Duodenal mucosa (tissue), 2 donors: ENCODE measurements at regions not wholly inside any gene's neighbourhood (a gene's known extent, or its start where the extent isn't known, plus 50 kb on each side); places are given as distances from the start of the nearest gene placed in this dataset.
"Not testable (repeated sequence)": the region's sequence is repeated elsewhere in the genome, so short reads cannot be mapped to it uniquely, and the experiment has no call there.

Source experiments
- H3K27ac ChIP-seq: one replicate; pipeline ENCODE4 v1.7.0; 2013; ENCODE audit warnings: low read depth, low read length
- H3K27me3 ChIP-seq, 2 donors: one replicate each; pipeline ENCODE4 v1.7.0; 2013; ENCODE audit warnings: low read length in 2 of 2, control low read depth in 1 of 2; ENCODE audit not compliant: insufficient read depth in 2 of 2, control insufficient read depth in 1 of 2
- H3K36me3 ChIP-seq, 2 donors: one replicate each; pipeline ENCODE4 v1.7.0; 2013; ENCODE audit warnings: low read length in 2 of 2, control low read depth in 1 of 2; ENCODE audit not compliant: insufficient read depth in 2 of 2, control insufficient read depth in 1 of 2
- H3K4me1 ChIP-seq, 2 donors: one replicate each; pipeline ENCODE4 v1.7.0; 2013; ENCODE audit warnings: low read length in 2 of 2, control low read depth in 1 of 2; ENCODE audit not compliant: insufficient read depth in 2 of 2, control insufficient read depth in 1 of 2
- H3K4me3 ChIP-seq, 2 donors: one replicate each; pipeline ENCODE4 v1.7.0; 2013; ENCODE audit warnings: low read length in 2 of 2, low read depth in 1 of 2
- H3K9ac ChIP-seq, 2 donors: one replicate each; pipeline ENCODE4 v1.7.0; 2013; ENCODE audit warnings: low read length in 2 of 2, low read depth in 1 of 2
- H3K9me3 ChIP-seq, 2 donors: one replicate each; pipeline ENCODE4 v1.7.0; 2013; ENCODE audit warnings: low read length in 2 of 2, control low read depth in 1 of 2; ENCODE audit not compliant: control insufficient read depth in 1 of 2

DNA sequence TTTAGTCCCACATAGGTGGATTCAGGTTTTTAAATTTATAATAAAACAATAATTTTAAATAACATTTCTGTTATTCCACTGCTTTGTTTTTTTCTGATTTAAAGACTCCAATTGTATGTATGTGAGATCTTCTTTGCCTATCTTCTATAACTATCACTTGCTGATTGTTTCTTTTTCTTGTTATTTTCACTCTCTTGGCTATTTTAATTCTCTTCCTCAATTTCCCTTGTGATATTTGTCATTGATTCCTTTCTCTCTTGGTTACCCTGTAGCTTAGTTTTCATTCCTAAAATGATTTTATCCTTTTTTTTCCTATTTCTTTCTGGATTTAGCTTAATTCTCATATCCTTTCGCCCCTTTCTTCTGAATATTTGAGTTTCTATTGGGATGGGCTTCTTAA lies 227.3 kb upstream of the TENT5A start:
- no peak overlapping the region for H3K9ac ChIP-seq
- no peak overlapping the region for H3K27ac ChIP-seq
- no peaks in the 10 kb centered on the region for H3K9me3 ChIP-seq
- H3K27me3 ChIP-seq: no peaks in the 10 kb centered on the region
- no peaks in the 10 kb centered on the region for H3K36me3 ChIP-seq
- H3K4me1 ChIP-seq: no peaks in the 10 kb centered on the region
- no peak overlapping the region for H3K4me3 ChIP-seq

DNA sequence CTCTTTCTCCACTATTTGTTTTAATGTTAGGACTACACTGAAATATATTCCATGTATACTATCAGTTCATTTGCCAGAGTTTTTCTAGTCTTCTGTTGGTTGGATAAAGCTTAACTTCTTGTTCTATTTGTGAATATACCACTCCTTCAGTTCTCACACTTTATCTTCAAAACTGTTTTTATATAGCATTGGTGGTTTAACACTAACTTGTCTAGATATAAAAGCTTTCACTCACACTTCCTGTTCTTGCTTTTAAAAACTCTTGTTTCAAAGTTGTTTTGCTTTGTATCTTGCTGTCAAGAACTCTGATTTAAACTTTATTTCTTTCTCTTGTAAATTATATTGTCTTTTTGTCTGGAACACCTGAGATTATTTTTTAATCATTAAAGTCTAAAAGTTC lies 226.8 kb upstream of the TENT5A start:
- Histone ChIP-seq H3K9ac (no peak overlapping the region), H3K27ac (no peak overlapping the region), H3K36me3 (no peaks in the 10 kb centered on the region), H3K9me3 (no peaks in the 10 kb centered on the region), H3K4me1 (no peaks in the 10 kb centered on the region), H3K4me3 (no peak overlapping the region), H3K27me3 (no peaks in the 10 kb centered on the region)

DNA sequence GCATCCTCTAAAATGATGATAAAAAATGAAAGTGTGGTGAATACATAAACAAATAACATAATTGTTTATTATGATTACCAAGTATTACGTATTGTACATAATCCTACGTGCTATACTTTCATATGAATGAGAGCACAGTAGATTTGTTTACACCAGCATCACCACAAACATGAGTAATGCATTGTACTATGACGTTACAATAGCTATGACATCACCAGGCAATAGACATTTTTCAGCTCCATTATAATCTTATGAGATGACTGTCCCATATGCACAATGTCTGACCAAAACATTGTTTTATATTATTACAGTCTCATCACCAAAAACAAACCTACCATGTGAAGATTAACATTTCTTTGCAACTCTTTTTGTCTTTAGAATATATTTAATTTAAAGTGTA lies 225.7 kb upstream of the TENT5A start:
- Histone ChIP-seq H3K9ac (no peak overlapping the region), H3K4me3 (no peak overlapping the region), H3K27me3 (no peaks in the 10 kb centered on the region), H3K9me3 (no peaks in the 10 kb centered on the region), H3K36me3 (no peaks in the 10 kb centered on the region), H3K4me1 (no peaks in the 10 kb centered on the region), H3K27ac (no peak overlapping the region)

DNA sequence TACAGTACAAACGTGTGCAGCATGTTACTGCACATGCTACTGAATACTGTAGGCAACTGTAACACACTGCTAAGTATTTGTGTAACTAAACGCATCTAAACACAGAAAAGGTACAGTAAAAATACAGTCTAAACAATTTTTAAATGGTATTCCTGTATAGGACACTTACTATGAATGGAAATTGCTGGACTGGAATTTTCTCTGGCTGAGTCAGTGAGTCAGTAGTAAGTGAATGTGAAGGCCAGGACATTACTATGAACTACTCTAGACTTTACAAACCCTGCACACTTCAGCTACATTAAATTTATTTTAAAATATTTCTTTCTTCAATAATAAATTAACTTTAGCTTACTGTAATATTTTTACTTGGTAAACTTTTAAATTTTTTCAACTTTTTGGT lies 225.0 kb upstream of the TENT5A start:
- no peaks in the 10 kb centered on the region for H3K4me1 ChIP-seq
- no peaks in the 10 kb centered on the region for H3K27me3 ChIP-seq
- no peak overlapping the region for H3K4me3 ChIP-seq
- H3K9ac ChIP-seq: no peak overlapping the region
- H3K27ac ChIP-seq: no peak overlapping the region
- no peaks in the 10 kb centered on the region for H3K36me3 ChIP-seq
- no peaks in the 10 kb centered on the region for H3K9me3 ChIP-seq

DNA sequence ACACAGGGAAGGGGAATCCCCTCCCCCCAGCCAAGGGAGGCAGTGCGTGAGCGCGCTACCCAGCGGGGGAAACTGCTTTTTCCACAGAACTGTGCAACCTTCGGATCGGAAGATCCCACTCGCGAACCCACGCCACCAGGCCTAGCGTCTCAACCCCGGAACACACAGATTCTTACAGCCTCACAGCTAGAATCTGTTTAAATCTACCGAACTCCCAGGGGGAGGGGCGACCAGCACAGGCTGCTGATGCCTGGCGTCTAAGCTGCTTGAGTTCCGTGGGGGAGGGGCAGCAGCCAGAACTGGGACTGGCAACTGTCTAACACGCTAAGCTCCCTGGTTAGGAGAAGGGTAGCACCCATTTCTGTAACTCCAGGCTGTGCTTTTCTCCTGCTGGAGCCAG lies 217.3 kb upstream of the TENT5A start:
- no peaks in the 10 kb centered on the region for H3K36me3 ChIP-seq
- H3K9ac ChIP-seq: no peak overlapping the region
- H3K9me3 ChIP-seq: no peaks in the 10 kb centered on the region
- H3K27ac ChIP-seq: no peak overlapping the region
- no peaks in the 10 kb centered on the region for H3K27me3 ChIP-seq
- H3K4me3 ChIP-seq: no peak overlapping the region
- no peaks in the 10 kb centered on the region for H3K4me1 ChIP-seq

DNA sequence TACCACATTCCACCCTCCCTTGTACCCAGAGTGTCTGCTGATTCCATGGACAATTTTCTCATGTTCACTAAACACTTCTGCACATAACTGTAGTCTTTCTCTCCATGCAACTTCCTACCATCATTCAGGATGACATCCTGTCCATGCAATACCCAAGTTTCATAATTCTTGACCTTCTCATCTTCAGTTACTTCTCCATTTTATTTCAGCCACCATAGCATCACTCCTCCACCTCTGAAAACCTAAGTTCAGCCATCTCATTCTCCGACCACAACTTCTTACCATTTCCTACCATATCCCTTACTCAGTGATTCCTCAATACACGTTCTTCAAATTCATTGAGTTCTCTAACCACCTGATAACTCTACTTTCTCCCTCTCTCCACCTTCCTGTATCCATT lies 216.5 kb upstream of the TENT5A start:
- H3K9me3 ChIP-seq: no peaks in the 10 kb centered on the region
- no peaks in the 10 kb centered on the region for H3K27me3 ChIP-seq
- no peak overlapping the region for H3K27ac ChIP-seq
- H3K4me3 ChIP-seq: no peak overlapping the region
- no peak overlapping the region for H3K9ac ChIP-seq
- no peaks in the 10 kb centered on the region for H3K36me3 ChIP-seq
- no peaks in the 10 kb centered on the region for H3K4me1 ChIP-seq

DNA sequence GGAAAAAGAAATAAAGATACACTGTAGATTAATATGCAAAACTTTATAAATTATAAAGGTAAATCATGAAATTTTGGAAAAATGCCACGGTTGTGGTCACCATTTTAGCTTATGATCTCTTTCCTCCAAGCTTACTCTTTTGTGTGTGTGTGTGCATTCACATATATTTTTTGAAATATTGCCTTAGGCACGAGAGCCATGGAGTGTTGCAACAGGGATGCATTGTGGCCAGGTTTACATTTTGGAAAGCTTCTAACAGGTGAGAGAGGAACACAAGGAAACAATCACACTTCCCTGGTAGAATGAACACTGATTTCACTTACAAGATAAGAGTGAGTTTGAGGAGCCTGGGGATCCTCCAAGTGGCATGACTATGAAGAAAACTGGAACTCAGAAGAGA lies 214.5 kb upstream of the TENT5A start:
- H3K27ac ChIP-seq: no peak overlapping the region
- no peaks in the 10 kb centered on the region for H3K4me1 ChIP-seq
- no peaks in the 10 kb centered on the region for H3K27me3 ChIP-seq
- H3K36me3 ChIP-seq: no peaks in the 10 kb centered on the region
- no peak overlapping the region for H3K4me3 ChIP-seq
- H3K9ac ChIP-seq: no peak overlapping the region
- no peaks in the 10 kb centered on the region for H3K9me3 ChIP-seq

DNA sequence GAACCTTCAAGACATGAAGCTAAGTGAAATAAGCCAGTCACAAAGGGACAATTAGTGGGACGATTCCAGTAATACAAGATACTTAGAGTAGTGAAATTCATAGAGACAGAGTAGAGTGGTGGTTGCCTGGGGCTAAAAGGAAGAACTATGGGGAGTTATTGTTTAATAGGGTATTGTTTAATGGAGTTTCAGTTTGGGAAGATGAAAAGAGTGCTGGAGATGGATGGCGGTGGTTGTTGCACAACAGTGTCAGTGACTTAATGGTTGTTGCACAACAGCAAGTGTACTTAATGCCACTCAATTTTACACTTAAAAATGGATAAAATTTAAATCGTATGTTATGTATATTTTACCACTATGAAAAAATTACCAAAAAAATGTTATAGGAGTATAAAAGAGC lies 209.7 kb upstream of the TENT5A start:
- Histone ChIP-seq H3K9me3 (no peaks in the 10 kb centered on the region), H3K36me3 (no peaks in the 10 kb centered on the region), H3K4me3 (no peak overlapping the region), H3K27ac (no peak overlapping the region), H3K9ac (no peak overlapping the region), H3K4me1 (no peaks in the 10 kb centered on the region), H3K27me3 (no peaks in the 10 kb centered on the region)

DNA sequence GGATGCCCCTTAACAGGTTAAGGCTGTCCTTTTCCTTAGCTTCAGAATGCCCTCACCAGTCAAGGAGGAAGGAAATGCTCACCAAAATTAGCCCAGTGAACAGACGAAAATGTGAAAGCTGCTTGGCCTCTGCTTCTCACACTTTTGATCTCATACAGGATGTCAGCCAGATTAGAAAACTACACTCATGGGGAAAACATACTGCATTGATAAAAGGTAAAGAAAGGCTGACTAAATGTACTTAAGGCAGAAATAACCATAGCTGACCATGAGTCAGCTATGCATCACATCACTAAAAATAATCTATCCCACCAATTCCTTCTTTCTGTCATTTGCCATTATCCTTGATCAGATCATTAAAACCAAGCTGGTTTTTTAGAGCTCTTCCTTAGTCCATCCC lies 198.4 kb upstream of the TENT5A start:
- Histone ChIP-seq H3K9ac (no peak overlapping the region), H3K27ac (no peak overlapping the region), H3K4me1 (no peaks in the 10 kb centered on the region), H3K27me3 (no peaks in the 10 kb centered on the region), H3K4me3 (no peak overlapping the region), H3K36me3 (no peaks in the 10 kb centered on the region), H3K9me3 (no peaks in the 10 kb centered on the region)

DNA sequence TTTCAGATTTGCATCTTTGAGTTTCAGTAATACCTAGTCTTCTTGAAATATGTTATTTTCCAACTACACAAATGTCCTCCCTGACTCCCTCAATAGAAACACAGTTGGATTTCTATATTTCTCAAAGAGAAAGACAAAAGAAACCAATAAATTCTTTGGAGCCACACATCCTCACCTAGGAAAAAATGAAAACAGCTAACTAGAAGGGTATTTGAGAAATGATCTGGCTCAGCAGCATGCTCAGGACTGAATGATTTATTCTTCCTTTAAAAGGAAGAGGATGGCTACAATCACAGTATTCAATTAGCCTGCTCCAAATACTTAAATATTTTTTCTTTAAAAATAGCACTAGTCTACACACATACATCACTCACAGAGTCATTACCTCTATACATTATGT lies 196.4 kb upstream of the TENT5A start:
- no peaks in the 10 kb centered on the region for H3K36me3 ChIP-seq
- H3K9me3 ChIP-seq: no peaks in the 10 kb centered on the region
- no peak overlapping the region for H3K9ac ChIP-seq
- H3K27ac ChIP-seq: no peak overlapping the region
- no peak overlapping the region for H3K4me3 ChIP-seq
- no peaks in the 10 kb centered on the region for H3K4me1 ChIP-seq
- H3K27me3 ChIP-seq: no peaks in the 10 kb centered on the region

DNA sequence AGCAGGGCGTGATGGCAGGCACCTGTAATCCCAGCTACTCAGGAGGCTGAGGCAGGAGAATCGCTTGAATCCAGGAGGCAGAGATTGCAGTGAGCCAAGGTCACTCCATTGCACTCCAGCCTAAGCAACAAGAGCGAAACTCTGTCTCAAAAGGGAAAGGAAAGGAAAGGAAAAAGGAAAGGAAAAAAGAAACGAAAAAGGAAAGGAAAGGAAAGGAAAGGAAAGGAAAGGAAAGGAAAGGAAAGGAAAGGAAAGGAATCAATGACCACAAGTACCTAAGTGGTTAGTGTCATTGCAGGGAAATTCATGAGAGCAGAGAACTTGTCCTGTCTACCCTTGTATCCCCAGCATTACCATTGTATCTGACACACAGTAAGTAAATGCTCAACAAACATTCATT lies 195.7 kb upstream of the TENT5A start:
- H3K36me3 ChIP-seq, H3K4me3 ChIP-seq, H3K4me1 ChIP-seq, H3K27ac ChIP-seq, H3K27me3 ChIP-seq, H3K9me3 ChIP-seq, H3K9ac ChIP-seq: not testable (repeated sequence)
